DMS79 treated with DMSO at 0.1 percent for 48 hours (cell line): ENCODE measurements at regions not wholly inside any gene's neighbourhood (a gene's known extent, or its start where the extent isn't known, plus 50 kb on each side); places are given as distances from the start of the nearest gene placed in this dataset.

Source experiments
- DNase-seq: peaks from one replicate; lab custom pipeline; 2025; lab: John Stamatoyannopoulos, UW

DNA sequence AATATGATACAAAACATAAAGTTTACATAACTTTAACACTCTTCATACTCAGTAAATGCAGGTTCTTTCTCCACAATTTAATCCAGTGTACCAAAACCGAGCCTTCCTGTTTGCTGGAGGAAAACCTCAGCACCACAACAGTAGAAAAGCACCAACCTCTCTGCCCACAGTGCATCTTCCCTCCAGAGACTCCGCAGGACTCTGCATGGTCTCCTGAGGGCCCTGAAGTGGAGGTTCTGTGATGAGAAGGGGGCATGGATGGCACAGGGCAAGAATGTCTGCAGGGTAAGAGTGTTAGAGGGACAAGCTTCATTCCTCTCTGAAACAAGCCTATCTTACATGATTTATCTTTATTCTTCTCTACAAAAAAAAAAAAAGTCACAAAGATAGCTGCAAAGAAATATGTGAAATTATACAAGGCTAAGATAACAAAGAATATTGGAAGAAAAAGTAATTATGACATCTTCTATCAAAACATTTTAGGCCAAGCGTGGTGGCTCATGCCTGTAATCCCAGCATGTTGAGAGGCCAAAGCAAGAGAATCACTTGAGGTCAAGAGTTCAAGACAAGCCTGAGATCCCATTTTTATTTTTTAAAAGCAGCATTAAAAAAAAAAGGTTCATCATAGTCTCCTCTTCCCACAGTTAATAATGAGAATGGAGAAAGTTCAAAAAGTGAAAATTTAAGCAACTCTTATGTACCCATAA, 102.0 kb downstream of the VPREB1 start:
- DNase-seq: no peak

DNA sequence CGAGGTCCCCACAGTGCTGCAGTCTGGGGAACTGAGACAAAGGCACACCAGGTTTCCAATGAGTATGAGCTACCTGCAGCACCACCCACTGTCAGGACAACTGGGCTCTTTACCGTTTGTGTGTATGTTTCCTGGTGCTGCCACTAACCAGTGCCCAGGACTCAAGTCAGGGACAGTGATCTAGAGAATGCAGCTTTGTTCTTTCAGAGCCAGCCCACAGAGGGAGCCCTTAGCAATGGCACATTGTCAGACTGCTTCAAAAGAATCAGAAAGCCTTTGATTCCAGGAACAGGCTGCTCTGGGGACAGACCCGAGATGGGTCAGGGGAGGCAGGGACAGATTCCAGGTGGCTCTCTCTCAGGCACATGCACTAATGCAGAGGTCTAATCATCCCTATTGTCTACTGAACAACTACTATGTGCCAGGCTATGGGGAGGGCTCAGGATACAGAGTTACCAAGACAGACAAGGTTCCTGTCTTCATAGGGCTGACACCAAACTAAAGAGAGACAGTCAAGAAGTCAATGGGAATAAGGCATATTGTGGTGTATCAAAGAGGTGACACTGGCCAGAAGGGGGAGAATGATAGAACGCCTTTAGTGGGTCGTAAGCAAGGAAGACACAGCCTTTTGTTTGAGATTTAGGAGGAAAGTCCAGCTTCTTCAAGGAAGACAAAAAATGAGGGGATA, 103.7 kb downstream of the VPREB1 start:
- no peak for DNase-seq

DNA sequence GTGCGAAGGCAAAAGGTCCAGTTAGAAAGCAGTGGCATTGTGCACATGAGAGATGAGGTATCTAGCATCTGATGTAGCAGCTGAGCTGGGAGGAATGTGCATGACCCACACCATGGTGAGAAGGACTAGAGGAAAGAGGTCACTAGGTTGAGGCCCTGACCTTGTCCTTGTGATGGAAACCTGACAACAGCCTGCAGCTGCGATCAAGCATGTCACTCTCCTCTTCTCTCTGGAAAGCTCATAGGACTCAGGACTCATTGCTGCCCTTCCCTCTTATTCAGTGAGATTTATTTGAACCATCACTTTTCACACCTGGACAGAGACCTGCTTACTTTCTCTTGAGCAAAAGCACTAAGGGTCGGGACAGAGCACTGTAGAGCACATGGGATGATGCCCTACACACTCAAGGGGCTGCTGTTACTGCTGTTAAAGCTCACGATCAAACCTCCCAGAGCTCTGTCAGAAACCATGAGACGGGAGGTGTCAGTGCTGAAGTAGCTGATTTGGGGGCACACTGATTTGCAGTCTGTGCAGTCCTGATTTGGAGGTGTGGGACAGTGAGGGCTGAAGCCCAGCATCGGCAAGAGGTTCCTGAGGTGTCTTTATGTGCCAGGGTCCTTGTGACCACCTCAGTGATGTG, 104.3 kb downstream of the VPREB1 start:
- no peak for DNase-seq

DNA sequence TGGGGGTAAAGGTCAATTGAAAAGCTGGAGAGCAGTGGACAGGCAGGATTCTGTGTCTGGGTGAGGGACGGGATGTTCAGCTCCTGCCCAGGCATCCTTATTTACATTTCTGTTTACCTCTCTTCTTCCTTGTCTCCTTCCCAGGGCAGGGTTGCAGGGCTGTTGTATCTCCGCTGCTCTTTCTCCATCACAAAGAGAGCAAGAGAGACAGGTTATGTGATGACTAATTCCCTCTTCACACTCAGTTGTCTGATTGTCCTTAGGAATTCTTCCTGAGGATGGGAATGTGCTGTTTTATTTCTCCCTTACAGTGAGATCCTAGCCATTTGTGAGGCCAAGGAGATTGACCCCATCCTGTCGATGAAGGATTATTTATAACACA, 104.9 kb downstream of the VPREB1 start:
- DNase-seq: no peak

DNA sequence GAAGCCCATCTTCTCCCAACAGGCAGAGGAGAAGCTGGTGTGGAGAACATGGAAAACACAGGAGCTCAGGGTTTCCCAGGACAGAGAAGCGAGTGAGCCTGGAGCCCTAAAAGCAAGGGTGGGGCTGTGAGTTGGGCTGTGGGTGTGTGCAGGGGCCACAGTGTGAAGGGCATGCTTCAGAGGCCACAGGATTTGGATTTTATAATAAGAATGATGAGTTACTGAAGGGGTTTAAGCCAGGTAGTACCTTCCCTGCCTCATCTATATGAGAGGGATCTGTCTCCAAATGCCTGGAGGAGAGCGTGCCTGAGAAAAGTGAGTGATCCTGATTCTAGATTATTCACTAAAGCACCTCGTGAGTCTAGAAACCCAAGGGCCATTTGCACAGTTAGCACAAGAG, 106.8 kb downstream of the VPREB1 start:
- no peak for DNase-seq

DNA sequence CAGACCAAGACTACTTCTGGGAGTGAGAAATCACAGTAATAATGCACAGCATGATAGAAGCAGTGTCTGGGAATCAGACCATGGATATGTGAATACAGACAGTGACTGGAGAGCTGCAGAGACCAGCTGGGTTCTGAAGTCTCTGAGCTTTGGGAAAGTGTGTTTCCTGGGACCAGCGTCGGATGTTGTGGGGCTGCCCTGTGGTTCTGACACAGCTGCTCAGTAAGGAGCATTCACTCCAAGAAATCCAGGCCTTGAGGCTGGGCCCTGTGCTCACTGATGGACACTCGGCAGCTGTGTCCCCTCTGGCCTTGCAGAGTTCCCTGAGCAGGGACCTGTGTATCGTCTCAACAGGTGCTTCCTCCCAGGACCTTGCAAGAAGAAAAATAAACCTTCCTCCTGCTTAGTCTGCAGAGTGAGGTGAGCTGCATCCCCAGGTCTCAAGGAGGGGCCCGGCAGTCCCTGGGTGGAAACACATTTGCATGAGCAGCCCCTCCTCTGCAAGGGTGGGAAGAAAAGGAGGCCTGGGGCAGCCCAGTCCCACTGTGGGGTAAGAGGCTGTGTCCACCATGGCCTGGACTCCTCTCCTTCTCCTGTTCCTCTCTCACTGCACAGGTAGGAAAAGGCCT, 107.9 kb downstream of the VPREB1 start:
- no peak for DNase-seq

DNA sequence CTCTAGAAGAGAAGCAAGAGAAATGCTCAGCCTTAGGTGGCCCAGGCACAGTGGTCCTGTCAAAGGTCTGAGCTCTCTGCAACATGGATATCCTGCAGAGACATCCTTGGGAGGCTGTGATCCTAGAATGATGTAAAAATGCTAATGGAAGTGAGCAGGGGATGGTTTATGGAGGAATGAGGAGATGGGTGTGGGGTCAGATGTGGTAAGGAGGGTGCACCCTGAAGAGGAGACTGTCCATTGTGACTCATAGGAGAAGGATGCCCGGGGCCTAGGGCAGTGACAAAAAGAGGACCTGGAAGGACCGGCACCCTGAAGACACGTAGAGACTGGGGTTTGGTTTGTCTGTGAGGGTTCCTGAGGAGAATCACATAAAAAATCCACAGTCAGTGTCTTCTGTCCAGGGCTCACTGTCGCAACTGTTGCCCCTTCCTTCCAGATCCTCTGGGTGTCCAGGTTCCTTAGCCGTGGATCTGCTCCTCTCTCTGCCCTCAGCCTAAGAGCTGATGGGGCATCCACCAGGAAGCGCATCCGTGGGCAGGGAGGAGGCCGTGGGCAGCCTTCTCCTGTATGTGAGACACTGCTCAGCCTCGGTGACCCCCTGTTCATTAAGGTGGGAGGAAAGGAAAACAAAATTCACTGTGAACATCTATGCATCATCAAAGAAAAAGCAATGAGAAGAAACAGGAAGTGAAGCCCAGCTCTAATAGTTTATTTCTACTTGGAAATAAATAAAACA, 110.7 kb downstream of the VPREB1 start:
- no peak for DNase-seq

DNA sequence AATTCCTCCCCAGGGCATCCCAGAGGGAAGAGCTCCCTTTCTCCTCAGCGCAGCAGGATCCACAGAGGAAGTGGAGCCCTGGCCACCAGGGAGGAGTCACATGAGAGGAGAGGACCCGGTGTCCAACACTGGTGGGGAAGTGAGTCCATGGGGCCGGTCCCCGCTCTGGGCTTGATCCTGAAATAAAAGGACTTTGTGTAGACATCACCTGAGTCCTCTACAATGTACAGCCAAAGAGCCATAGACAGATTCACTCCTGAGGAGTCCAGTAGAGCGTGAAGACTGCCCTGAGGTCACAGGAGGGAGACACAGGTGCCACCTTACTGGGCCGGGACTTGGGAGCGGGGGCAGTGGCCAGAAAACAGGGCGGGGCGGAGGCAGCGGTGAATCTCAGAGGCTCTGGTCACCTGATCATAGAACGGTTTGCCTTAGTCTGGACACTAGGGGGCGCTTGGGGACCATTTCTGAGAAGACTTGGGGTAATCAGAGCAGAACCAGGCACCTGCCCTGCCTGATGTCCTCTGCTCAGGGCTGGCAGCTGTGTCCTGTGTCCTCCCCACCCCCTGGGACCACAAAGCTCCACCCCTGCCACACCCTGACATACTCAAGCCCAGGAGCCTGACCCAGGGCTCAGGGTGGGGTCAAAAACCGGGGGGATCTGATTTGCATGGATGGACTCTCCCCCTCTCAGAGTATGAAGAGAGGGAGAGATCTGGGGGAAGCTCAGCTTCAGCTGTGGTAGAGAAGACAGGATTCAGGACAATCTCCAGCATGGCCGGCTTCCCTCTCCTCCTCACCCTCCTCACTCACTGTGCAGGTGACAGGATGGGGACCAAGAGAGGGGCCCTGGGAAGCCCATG, 112.7 kb downstream of the VPREB1 start:
- DNase-seq: peak; percentile 67

DNA sequence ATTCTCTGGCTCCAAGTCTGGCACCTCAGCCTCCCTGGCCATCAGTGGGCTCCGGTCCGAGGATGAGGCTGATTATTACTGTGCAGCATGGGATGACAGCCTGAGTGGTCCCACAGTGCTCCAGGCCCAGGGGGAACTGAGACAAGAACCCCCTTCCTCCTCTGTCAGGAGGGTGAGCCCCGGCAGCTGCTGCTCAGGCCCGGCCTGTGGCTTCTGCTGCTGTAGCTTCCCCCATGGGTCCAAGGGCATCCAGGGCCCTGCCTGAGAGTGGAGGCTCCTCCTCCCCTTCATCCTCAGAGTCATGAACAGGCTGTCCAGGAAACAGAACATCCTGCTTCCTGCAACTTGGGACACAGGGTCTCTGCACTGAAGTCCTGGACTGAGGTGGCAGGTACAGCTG, 113.6 kb downstream of the VPREB1 start:
- DNase-seq: no peak

DNA sequence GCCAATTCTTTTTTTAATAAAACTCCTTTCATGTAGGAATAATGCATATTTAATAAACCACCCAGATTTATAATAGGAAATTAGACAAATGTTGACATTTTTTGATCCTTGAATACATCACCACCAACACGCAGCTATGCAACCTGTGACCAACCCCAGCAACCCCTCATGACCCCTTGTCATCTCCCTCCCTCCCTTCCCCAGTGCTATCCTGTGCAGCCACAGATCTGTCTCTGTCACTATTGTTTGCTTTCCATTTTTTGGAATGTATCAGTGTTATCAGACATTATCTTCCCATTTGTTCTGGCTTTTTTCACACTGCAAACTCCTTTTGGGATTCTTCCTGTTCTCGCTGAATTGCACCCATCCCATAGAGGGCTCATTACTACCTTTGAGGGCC, 114.1 kb downstream of the VPREB1 start:
- DNase-seq: no peak

DNA sequence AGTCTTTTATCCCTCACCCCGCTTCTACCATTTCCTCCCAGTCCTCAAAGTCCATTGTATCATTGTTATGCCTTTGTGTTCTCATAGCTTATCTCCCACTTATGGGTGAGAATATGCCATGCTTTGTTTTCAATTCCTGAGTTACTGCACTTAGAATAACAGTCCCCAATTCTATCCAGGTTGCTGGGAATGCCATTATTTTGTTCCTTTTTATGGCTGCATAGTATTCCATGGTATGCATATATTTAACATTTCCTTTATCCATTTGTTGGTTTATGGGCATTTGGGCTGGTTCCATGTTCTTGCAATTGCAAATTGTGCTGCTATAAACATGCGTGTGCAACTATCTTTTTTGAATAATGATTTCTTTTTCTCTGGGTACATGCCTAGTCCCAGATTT, 114.9 kb downstream of the VPREB1 start:
- no peak for DNase-seq

DNA sequence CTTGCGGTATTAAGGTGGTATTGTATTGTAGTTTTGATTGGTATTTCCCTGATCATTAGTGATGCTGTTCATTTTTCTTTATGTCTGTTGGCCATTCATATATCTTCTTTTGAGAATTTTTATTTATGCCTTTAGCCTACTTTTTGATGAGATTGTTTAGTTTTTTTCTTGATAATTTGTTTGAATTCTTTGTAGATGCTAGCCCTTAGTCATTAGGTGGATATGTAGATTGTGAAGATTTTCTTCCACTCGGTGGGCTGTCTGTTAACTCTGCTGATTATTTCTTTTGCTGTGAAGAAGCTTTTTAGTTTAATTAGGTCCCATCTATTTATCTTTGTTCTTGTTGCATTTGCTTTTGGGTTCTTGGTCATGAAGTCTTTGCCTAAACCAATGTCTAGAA, 115.4 kb downstream of the VPREB1 start:
- no peak for DNase-seq

DNA sequence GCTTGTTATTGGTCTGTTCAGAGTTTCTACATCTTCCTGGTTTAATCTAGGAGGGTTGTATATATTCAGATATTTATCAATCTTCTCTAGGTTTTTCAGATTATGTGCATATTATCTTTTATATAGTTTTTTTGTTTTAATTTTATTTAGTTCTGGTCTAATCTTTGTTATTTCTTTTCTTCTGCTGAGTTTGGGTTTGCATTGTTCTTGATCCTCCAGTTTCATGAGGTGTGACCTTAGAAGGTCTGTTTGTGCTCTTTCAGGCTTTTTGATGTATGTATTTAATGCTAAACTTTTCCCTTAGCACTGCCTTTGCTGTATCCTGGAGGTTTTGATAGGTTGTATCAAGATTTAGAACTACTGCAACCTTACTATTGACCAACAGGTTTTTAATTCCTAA, 117.7 kb downstream of the VPREB1 start:
- no peak for DNase-seq

DNA sequence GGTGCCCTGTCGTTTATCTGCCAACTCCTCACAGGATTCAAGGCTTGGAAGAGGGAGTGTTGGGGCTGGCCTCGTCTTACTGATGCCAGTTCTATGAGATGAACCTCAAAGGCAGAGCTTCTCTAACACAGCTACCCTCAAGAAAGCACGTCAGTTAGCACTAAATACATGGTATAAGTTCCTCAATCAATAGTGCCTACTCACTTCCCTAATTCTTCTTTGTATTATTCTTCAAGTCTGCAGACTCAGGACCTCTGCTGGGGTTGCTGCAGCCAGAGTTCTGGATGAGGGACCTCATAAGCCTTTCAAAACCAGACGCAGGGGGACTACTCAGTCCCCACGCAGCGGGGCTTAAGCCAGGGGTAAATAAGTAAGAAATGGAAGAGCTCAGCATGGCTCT, 118.3 kb downstream of the VPREB1 start:
- no peak for DNase-seq

DNA sequence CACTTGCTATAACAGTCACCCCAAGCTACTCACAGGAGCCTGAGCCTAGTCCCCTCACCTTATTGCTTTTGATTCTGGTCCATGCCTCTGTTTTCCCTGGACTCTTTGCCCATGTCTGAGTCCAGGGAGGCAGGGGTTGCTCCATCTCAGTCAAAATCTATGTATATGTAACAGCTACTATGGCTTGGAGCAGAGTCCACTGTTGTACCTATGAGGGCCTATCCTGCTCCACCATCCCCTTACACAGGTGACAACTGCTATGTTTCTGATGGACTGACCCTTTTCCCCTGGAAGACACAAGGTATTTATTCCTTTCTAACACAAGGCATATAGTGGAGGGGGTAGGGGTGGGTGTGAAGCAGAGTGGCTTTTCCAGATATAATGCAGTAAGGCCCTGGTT, 119.6 kb downstream of the VPREB1 start:
- no peak for DNase-seq

DNA sequence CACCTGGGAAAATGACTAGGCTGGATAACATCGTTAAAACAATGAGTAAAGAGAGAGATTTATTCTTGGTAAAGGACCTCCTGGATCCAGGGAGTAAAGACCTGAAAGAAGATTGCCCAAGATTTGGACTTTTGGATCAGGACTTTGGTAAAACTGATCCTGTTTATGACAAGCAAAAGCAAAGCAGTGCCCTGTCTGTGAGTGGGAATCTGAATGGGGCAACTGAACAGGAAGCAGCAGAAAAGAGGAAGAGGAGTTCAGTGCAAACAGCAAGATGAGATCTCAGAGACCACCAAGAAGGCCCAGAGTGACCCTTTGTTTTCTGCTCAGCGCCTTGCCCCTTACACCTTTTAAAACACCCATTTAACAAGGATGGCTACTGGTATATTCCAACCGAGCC, 122.0 kb downstream of the VPREB1 start:
- DNase-seq: no peak

DNA sequence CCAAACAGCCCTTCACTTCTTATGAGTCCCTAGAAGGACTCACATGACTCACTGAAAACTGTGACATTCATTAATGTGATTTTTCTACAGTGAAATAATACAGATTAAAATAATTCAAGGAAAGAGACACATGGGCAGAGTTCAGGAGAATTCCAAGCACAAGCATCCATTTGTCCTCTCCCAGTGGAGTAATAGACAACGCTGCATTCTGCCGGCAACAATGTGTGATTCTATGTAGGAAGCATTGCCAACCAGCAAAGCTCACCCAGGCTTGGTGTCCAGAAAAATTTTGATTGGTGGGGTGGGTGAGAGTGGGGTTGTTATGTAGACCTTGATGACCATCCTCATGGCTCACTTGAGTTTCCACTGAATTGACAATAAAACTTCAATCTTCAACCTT, 123.9 kb downstream of the VPREB1 start:
- DNase-seq: no peak

DNA sequence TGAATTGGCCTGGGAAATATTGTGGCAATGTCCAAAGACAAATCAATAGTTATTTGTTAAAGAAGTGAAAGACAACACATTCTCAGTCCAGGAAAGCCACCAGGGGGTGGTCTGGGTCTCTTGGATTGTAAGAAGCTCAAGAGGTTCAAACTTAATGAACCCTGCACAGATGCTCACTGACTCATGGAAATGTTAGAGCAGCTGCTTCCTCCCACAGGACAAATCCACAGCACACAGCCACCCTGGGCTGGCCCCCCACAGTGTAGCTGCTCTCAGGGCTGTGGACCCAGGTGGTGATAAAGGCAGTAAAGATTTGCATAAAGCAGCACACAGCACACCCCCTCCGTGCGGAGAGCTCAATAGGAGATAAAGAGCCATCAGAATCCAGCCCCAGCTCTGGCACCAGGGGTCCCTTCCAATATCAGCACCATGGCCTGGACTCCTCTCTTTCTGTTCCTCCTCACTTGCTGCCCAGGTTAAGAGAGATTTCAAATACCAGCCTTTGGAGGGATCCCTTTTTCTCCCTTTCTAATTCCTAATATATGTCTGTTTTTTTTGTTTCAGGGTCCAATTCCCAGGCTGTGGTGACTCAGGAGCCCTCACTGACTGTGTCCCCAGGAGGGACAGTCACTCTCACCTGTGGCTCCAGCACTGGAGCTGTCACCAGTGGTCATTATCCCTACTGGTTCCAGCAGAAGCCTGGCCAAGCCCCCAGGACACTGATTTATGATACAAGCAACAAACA, 124.8 kb downstream of the VPREB1 start:
- peak; percentile 38 for DNase-seq

DNA sequence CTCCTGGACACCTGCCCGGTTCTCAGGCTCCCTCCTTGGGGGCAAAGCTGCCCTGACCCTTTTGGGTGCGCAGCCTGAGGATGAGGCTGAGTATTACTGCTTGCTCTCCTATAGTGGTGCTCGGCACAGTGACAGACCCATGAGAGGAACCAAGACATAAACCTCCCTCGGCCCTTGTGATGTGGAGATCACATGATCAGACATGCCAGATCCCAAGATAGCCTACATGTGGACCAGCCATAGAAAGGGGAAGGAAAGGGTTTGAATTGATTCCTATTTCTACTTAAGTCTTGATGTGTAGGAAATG, 125.3 kb downstream of the VPREB1 start:
- no peak for DNase-seq

DNA sequence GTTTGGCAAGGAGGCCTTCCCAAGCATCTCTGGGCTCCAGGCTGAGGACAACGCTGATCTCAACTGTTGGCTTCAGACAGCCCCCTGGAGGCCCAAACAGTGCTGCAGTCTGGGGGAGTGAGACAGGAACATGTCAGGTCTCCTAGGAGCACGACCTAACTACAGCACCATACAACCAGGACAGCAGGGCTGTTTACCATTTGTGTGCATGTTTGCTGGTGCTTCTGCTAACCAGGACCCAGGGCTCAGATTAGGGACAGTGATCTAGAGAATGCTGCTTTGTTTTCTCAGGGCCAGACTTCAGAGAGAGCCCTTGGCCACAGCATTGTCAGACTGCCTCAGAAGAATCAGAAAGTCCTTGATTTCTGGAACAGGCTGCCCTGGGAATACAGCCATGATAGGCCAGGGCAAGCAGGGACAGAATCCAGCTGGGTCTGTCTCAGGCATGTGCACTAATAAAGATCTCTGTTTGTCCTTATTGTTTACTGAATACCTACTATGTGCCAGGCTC, 126.5 kb downstream of the VPREB1 start:
- no peak for DNase-seq

DNA sequence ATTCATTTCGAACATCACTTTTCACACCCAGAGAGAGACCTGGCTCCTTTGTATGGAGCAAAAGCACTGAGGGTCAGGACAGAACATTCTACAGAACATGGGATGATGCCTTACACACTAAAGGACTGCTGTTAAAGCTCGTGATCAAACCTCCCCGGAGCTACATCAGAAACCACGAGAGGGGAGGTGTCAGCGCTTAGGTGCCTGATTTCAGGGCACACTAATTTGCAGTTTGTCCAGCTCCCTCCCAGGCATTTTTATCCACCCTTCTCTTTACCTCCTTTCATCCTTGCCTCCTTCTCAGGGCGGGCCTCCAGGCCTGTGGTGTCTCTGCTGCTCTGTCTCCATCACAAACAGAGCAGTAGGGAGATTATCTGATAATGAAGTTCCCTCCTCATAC, 127.5 kb downstream of the VPREB1 start:
- no peak for DNase-seq
